ENCODE measurements at regions not wholly inside any gene's neighbourhood (a gene's known extent, or its start where the extent isn't known, plus 50 kb on each side); places are given as distances from the start of the nearest gene placed in this dataset.

DNA sequence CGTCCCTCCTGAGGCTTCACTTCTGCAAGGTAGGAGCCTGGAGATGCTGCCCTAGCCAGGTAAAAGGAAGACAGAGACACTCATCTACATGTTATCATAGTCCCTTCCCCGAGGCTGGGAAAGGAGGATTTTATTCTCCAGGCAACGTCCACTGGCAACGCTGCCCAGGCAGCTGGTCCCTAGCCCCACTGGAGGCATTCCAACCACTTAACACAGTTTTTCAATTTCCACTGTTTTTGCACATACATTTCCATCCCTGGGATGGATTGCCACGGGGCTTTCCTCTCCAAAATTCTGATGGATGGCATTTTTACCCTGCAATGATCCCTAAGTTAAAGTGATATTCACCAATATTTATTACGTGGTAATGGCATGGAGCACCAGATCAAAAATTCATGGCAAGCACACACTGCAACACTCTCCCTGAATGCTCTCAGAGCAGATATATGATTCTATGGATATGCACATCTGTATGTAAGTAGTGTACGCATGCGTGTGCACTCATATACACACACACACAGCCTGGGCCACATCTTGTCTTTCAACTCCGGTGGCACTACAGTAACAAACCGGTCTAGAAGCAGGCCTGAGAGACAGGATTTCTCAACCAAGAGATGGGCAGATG is 322.3 kb upstream of the TSHZ3 start:
- 93% methylated on average over 10 of the region's 10 CpGs; no CpG with 5 or more reads in 1 of the 2 experiments for WGBS, 2 experiments (ENCODE audit: extremely low coverage in 1 of 2, insufficient coverage in 1 of 2, insufficient read length in 1 of 2, insufficient replicate concordance in 2 of 2, low coverage in 1 of 2, low lambda C conversion rate in 2 of 2, missing lambda C conversion rate in 1 of 2)
- no peak overlapping the region for H2BK20ac ChIP-seq (ENCODE audit: low read length)
- H2BK15ac ChIP-seq (ENCODE audit: low read length): no peak overlapping the region
- no peaks in the 10 kb centered on the region for H3K79me2 ChIP-seq (ENCODE audit: control insufficient read depth in 1 of 2, insufficient read depth in 2 of 2, low read length in 2 of 2)
- H3K4me1 ChIP-seq (replicated peaks in 1 of 4; ENCODE audit: control insufficient read depth in 3 of 4, insufficient read depth in 4 of 4, low read length in 3 of 4): no peaks in the 10 kb centered on the region
- H4K8ac ChIP-seq (ENCODE audit: extremely low read depth, insufficient read depth, low read length): no peak overlapping the region
- H3K9me3 ChIP-seq (ENCODE audit: insufficient read depth in 2 of 2, low read depth in 1 of 2, low read length in 1 of 2): no peaks in the 10 kb centered on the region
- no peak overlapping the region for H3K4me2 ChIP-seq (ENCODE audit: insufficient read depth in 1 of 2, low read depth in 2 of 2, low read length in 2 of 2)
- no peak overlapping the region for H4K5ac ChIP-seq (ENCODE audit: insufficient read length, low read depth, low read length)
- DNase-seq (ENCODE audit: low read depth in 1 of 2, low spot score in 2 of 2): no peak
- no peaks in the 10 kb centered on the region for H3K36me3 ChIP-seq (ENCODE audit: control insufficient read depth in 2 of 4, insufficient read depth in 4 of 4, low read length in 3 of 4)
- H3K27ac ChIP-seq (ENCODE audit: low read depth, low read length): no peak overlapping the region
- no peak overlapping the region for H2BK5ac ChIP-seq (ENCODE audit: low read depth, low read length)
- POLR2A ChIA-PET (ENCODE audit: partially characterized antibody): no interaction called here
- H4K20me1 ChIP-seq (replicated peaks in 1 of 2; ENCODE audit: control insufficient read depth in 1 of 2, insufficient read depth in 2 of 2, low read length in 2 of 2): no peaks in the 10 kb centered on the region
- no peaks in the 10 kb centered on the region for H3K79me1 ChIP-seq (ENCODE audit: low read depth, low read length)
- no peak overlapping the region for H3K9ac ChIP-seq (replicated peaks in 1 of 4; ENCODE audit: extremely low read depth in 1 of 4, low read depth in 3 of 4, low read length in 3 of 4)
- no peak overlapping the region for H3K56ac ChIP-seq (replicated peaks; ENCODE audit: insufficient read length, low read depth, low read length)
- no peak overlapping the region for H3K4me3 ChIP-seq (ENCODE audit: extremely low read depth in 1 of 4, insufficient read depth in 2 of 4, low read depth in 3 of 4, low read length in 4 of 4)
- H3K27me3 ChIP-seq (replicated peaks in 1 of 4; ENCODE audit: control insufficient read depth in 3 of 4, extremely low read depth in 1 of 4, insufficient read depth in 3 of 4, low read length in 3 of 4): no peaks in the 10 kb centered on the region
- CTCF ChIA-PET (ENCODE audit: partially characterized antibody): interaction anchor here (0.7 kb wide), 1 partner anchor 616 kb away, joined by 3 read pairs; no protein-coding TSS in a partner anchor
- H2AK5ac ChIP-seq (ENCODE audit: low read depth, low read length): no peak overlapping the region
- no peak overlapping the region for H3K4ac ChIP-seq (replicated peaks; ENCODE audit: insufficient read length, low read depth, low read length)
- no peak overlapping the region for H3K18ac ChIP-seq (ENCODE audit: extremely low read depth, low read length)
- no peak overlapping the region for H3K14ac ChIP-seq (ENCODE audit: insufficient read length)
- H4K91ac ChIP-seq (replicated peaks; ENCODE audit: insufficient read length, low read length): no peak overlapping the region
- no peak overlapping the region for H3K23ac ChIP-seq (ENCODE audit: insufficient read length)
- no peak for FAIRE-seq
- TF ChIP-seq CBX5 (IDR thresholded peaks at IDR 0.05; ENCODE audit: low read depth, low read length) (no peak), CTBP2 (IDR thresholded peaks at IDR 0.05; ENCODE audit: borderline replicate concordance, insufficient read depth, insufficient read length, low read length) (no peak), RXRA (IDR thresholded peaks at IDR 0.05; ENCODE audit: insufficient read depth, low read depth, low read length) (no peak), RNF2 (IDR thresholded peaks at IDR 0.05; ENCODE audit: borderline replicate concordance, low read depth, low read length, missing control alignments, poor library complexity, severe bottlenecking) (no peak), ASH2L (IDR thresholded peaks at IDR 0.05; ENCODE audit: low read length) (no peak), SIRT6 (IDR thresholded peaks at IDR 0.05; ENCODE audit: low read length) (no peak), PHF8 (conservative IDR thresholded peaks at IDR 0.05; ENCODE audit: low read depth, low read length) (no peak), EZH2 (IDR thresholded peaks at IDR 0.05; ENCODE audit: low read depth, low read length, severe bottlenecking) (no peak), SAP30 (IDR thresholded peaks at IDR 0.05; ENCODE audit: insufficient read depth, insufficient replicate concordance, low read length) (no peak)
- H2BK120ac ChIP-seq (replicated peaks; ENCODE audit: low read depth, low read length): no peak overlapping the region
- H2AFZ ChIP-seq (ENCODE audit: low read length): no peak overlapping the region
- H3K23me2 ChIP-seq (ENCODE audit: low read depth, low read length): no peaks in the 10 kb centered on the region
- H2BK12ac ChIP-seq (ENCODE audit: low read depth, low read length): no peak overlapping the region
